ENCODE measurements at regions not wholly inside any gene's neighbourhood (a gene's known extent, or its start where the extent isn't known, plus 50 kb on each side); places are given as distances from the start of the nearest gene placed in this dataset.
"Not testable (repeated sequence)": the region's sequence is repeated elsewhere in the genome, so short reads cannot be mapped to it uniquely, and the experiment has no call there.

DNA sequence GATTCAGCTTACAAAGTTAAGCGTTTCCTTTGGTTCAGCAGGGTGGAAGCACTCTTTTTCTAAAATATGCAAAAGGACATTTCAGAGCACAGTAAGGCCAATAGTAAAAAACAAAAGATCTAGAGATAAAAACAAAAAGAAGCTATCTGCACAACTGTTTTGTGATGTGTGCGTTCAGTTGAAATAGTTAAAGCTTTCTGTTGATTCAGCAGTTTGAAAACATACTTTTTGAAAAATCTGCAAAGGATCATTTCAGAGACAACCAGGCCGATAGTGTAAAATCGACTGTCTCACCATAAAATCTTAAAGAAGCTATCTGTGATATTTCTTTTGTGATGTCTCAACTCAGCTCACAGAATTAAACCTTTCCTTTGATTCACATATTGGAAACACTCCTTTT, 300.0 kb upstream of the ALG10B start:
- no peak for DNase-seq (ENCODE audit: low read depth)

DNA sequence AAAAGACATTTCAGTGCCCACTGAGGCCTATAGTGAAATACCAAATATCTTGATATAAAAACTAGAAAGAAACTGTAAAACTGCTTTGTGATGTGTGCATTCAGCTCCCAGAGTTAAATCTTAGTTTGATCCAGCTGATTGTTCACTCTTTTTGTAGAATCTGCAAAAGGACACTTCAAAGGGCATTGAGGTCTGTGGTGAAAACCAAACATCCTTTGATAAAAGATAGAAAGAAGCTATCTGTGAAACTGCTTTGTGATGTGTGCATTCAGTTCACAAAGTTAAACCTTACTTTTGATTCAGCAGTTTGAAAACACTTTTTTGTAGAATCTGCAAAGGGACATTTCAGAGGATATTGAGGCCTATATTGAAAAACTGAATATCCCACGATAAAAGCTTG, 290.7 kb upstream of the ALG10B start:
- no peak for DNase-seq (ENCODE audit: low read depth)

DNA sequence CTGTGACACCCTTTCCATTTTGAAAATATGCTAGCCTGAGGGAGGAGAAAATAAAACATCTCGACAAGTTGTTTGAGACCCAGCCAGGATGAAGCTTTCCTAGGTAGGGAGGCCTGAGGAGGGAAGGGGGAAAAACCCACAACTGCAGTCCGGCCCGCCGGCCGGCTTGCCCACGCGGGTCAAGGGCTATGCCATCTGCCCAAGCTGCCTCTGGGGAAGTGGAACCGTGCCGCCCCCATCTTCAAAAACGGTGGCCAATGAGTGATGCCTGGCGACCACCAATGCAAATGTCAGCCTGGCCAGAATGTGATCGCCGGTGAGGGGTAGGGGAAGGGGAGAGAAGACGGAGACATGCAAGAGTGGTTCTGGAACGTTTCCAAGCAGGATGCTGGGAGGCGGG, 263.5 kb upstream of the ALG10B start:
- no peak for DNase-seq (ENCODE audit: low read depth)

GRCh38 chr12:38053655-38054464, 262.7 kb upstream of the ALG10B start:
- DNase-seq (ENCODE audit: low read depth) = peak; percentile 34

DNA sequence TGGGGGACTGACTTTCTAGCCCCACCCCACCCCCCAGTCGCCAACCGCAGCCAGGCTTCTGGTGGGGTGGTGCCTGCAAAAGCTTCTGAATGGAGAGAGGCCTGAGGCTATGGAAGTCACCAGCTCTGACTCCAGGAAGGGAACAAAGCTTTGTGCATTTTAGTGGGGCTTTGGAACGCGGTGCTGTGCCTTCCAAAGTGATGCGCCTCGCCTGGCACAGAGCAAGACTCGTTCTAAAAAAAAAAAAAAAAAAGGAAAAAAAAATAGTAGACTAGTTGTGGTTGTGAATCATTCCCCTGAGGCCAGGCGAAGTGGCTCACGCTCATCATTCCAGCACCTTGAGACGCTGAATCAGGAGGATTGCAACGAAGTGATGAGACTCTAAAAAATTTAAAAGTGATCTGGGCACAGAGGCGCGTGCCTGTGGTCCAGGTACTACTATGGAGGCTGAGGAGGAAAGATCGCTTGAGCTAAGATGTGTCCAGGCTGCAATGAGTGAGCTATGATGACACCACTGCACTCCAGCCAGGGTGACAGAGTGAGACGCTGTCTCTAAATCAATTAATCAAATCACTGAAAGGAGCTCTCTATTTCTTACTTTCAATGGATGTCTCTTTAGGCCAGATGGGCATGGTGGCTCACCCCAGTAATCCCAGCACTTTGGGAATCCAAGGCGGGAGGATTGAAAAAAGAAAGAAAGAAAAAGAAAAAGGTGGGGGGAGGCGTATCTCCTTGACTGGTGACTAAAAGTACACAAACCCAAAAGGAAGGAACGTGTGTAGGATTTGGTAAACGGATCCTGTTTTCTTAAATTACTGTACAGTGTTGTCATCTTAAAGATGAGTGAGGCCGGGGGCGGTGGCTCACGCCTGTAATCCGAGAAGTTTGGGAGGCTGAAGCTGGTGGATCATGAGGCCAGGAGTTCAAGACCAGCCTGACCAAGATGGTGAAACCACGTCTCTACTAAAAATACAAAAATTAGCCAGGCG, 259.6 kb upstream of the ALG10B start:
- peak; percentile 59 for DNase-seq (ENCODE audit: low read depth)

GRCh38 chr12:38099686-38100085, 216.9 kb upstream of the ALG10B start:
- DNase-seq (ENCODE audit: low read depth) = no peak

DNA sequence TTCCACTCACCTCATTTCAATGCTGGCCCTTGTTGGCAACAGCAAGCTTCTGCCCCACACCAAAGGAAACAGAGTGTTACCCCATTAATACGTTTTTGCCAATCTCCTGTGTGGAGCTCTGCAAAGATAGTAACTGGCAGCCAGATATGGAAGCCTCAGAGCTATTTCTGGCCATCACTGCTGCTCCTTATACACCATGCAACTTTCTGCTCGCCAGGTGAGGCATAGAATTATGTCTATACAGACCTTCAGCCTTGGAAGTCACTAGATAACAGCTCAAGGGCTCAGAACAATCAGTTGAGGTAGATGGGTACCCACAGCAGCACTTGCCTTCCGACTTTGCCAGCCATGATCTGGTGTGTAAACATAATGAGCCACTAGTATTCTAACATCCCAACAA, 214.8 kb upstream of the ALG10B start:
- no peak for DNase-seq (ENCODE audit: low read depth)

- peak; percentile 74 for DNase-seq (ENCODE audit: low read depth)
Observed at GRCh38 chr12:38102197-38102596, 214.4 kb upstream of the ALG10B start.

DNA sequence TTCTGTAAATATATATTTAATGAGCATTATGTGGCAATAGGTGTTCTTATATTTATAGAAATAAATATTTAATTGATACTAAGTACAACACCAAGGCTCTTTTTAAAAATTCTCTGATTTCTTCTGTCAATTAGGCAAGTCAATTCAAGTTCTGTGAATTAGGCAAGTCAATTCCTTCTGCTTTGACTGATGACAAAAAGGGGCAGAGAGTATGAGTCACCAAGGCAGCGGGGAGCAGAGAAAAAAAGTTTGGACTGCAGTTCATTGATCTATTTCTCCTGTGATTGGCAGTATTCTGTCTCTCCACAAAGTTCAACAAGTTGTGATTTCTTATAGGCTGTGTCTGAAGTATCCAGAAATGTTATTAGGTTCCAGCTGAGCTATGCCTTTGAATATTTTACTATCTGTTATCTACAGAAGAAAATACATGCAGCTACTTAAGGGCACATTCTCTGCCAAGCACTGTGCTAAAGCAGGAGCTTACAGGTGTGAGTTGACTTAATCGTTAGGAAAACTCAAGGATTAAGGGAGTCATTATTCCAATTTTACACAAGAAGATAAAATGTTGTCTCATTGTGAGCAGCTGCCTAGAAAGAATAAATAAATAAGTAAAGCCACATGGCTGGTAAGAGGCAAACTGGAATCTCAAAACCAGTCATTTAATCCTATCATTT, 206.4 kb upstream of the ALG10B start:
- DNase-seq (ENCODE audit: low read depth) = peak; percentile 33

DNA sequence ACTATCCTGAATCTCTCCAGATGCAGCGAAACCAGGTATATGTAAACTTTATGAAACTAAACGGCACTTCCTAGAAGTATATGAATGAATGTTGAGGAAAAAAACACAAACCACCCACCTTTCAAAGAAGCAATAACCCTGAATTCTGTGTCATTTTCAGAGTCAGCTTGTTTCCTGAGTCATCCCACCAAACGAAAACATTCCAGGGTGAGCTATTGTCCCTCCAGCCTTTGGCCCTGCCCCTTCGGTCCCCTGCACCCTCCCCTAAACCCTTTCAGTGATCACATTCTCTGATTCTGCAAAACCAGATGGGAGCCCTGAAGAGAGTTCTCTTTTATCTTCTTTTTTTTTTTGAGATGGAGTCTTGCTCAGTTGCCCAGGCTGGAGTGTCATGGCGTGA, 202.6 kb upstream of the ALG10B start:
- DNase-seq (ENCODE audit: low read depth) = peak; percentile 40

- DNase-seq (ENCODE audit: low read depth) = peak; percentile 83
Observed at GRCh38 chr12:38116968-38117367, 199.6 kb upstream of the ALG10B start.

- no peak for DNase-seq (ENCODE audit: low read depth)
Observed at GRCh38 chr12:38118632-38119031, 197.9 kb upstream of the ALG10B start.

- peak; percentile 68 for DNase-seq (ENCODE audit: low read depth)
Observed at GRCh38 chr12:38120438-38120837, 196.1 kb upstream of the ALG10B start.

DNA sequence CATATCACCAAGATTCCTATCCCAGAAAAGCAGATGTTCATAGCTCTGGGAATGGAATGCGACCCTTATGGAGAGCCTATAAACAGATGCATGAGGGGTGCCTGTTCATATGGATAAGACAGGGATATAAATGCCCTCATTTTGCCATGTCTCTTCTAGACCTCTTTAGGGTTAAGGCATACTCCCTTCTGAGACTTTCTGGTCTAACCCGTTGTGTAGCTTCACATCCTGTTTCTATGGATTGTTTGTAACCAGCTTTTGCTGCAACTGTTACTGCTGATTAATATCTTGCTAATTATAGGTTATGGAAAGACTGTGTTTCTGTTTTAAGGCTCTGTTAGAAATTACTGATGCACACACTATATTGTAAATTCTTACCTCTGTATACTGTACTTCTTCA, 193.5 kb upstream of the ALG10B start:
- DNase-seq (ENCODE audit: low read depth) = not testable (repeated sequence)

- peak; percentile 75 for DNase-seq (ENCODE audit: low read depth)
Observed at GRCh38 chr12:38123566-38124246, 192.9 kb upstream of the ALG10B start.

DNA sequence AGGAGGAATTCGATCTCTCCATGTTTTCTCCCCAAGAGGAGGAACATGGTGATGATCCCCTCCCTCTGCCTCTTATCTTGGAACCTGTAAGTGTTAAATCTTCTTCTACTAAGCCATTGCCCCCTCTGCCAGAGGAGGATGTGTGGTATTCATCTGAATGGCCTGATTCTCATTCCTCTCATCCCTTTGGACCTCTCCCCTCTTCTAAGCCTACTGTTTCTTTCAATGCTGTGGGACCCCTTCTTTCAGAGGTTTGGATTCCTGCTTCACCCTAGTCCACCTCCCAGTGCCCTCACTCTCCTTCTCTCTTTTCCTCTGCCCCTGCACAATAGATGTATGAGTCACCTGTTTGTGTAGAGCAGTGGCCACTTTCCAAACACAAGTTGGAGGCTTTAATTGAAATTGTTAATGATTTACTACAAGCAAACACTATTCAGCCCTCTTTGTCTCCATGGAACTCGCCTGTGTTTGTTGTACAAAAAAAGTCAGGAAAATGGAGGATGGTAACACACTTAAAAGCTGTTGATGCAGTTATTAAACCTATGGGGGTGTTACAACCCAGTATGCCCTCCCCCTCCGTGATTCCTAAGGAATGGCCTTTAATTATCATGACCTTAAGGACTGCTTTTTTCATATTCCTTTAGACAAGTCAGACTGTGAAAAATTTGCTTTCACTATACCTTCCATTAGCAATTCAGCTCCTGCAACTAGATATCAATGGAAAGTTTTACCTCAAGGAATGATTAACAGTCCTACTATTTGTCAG, 192.1 kb upstream of the ALG10B start:
- peak; percentile 96 for DNase-seq (ENCODE audit: low read depth)

- DNase-seq (ENCODE audit: low read depth) = no peak
Observed at GRCh38 chr12:38132139-38132538, 184.4 kb upstream of the ALG10B start.

GRCh38 chr12:38137287-38137686, 179.3 kb upstream of the ALG10B start:
- no peak for DNase-seq (ENCODE audit: low read depth)

DNA sequence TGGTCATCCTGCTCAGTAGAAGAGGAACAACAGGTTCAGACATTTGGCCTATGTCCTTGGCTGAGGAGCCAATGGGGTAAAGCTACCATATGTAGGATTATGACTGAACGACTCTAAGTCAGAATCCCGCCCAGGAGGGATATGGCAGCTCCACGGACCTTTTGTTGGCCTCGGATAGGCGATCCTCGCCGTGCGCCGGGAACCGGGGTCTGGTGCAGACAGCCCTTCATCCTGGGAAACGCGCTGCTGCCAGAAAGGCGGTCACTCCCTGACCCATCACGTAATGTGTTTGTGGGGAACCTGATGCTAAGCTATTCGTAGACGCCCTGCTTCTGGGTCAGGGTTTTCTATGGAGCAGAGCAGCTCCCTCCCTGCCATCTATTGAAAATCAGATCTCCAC, 178.9 kb upstream of the ALG10B start:
- DNase-seq (ENCODE audit: low read depth) = no peak

Measured in renal cortical epithelial cell (primary cell).